Ovary (tissue), 7 donors: ENCODE measurements at regions not wholly inside any gene's neighbourhood (a gene's known extent, or its start where the extent isn't known, plus 50 kb on each side); places are given as distances from the start of the nearest gene placed in this dataset.
"Not testable (repeated sequence)": the region's sequence is repeated elsewhere in the genome, so short reads cannot be mapped to it uniquely, and the experiment has no call there.

Experiments
- DNase-seq, 5 donors: peaks; one replicate each; pipeline ENCODE4 v3.0.0-alpha.2; 2019 to 2020
- H3K27ac ChIP-seq, 2 donors: fragments of 200-600 bp; one replicate each; pipeline versions ENCODE4 v1.5.1 to v1.8.0; 2019 to 2022
- H3K27me3 ChIP-seq: fragments of 200-600 bp; one replicate; pipeline ENCODE4 v1.8.0; 2022
- H3K36me3 ChIP-seq: fragments of 200-600 bp; sonication (generic); one replicate; pipeline ENCODE4 v1.5.1; 2019
- H3K4me1 ChIP-seq: one replicate; pipeline ENCODE4 v1.8.1; 2013; ENCODE audit warnings: mild to moderate bottlenecking, moderate library complexity; ENCODE audit not compliant: insufficient read depth
- H3K4me3 ChIP-seq: fragments of 200-600 bp; sonication (generic); one replicate; pipeline ENCODE4 v1.5.1; 2017
- H3K9me3 ChIP-seq, 2 donors: fragments of 200-600 bp in 1 of 2; sonication (generic) in 1 of 2; one replicate each; pipeline versions ENCODE4 v1.5.1 to v1.8.1; 2013 to 2019; ENCODE audit warnings: mild to moderate bottlenecking in 1 of 2, moderate library complexity in 1 of 2
- CTCF ChIP-seq, 3 donors: fragments of 450-650 bp in 2 of 3; fragments of 200-600 bp in 1 of 3; IDR thresholded peaks; one replicate each; pipeline versions ENCODE4 v1.5.1 to v1.8.0; 2016 to 2022; ENCODE audit warnings: antibody characterized with exemption in 3 of 3, mild to moderate bottlenecking in 1 of 3
- EP300 ChIP-seq: sonication (generic); formaldehyde crosslinking; IDR thresholded peaks from one replicate; pipeline ENCODE4 v1.6.1; 2017; ENCODE audit warnings: antibody characterized with exemption
- POLR2A ChIP-seq: fragments of 450-650 bp; IDR thresholded peaks from one replicate; pipeline ENCODE4 v1.6.1; 2017; ENCODE audit warnings: antibody characterized with exemption, mild to moderate bottlenecking, moderate library complexity
- WGBS, 3 donors: extraction: QIAGEN DNeasy Blood & Tissue Kit in 1 of 3; methylation state at CpG; one replicate each; pipeline versions ENCODE4 v1.1.5 to v1.1.7; 2013 to 2017; 5-methylcytosine and 5-hydroxymethylcytosine counted together
- intact Hi-C, 4 donors: fragments of 100-400 bp; cut with DNase I; formaldehyde crosslinking; loops; one replicate each; pipeline versions ENCODE4 v1.11.0 to v1.15.1; 2022 to 2023
- donor health status: DM: no; HTN: no; CAD: no; lungs with moderate emphysema.
- donor health status: DM: no; HTN: no; CAD: no.
- donor health status: Bipolar disorder and iron deficiency.
- donor health status: DM: no; HTN: no; CAD: no.
- donor health status: DM: yes; HTN: yes; CAD: no.

GRCh38 chr9:18324928-18325745 is 148.8 kb upstream of the ADAMTSL1 start:
- TF ChIP-seq POLR2A = no peak
- TF ChIP-seq CTCF (IDR thresholded peaks at IDR 0.05) = no peak
- no peak for TF ChIP-seq EP300
- no peaks in the 10 kb centered on the region for H3K4me1 ChIP-seq
- H3K4me3 ChIP-seq = no peak overlapping the region
- no peaks in the 10 kb centered on the region for H3K27me3 ChIP-seq
- H3K36me3 ChIP-seq = no peaks in the 10 kb centered on the region
- no peaks in the 10 kb centered on the region for H3K9me3 ChIP-seq
- H3K27ac ChIP-seq = no peak overlapping the region
- DNase-seq = no peak
- WGBS, 3 donors = 84 to 95% (median 87%) methylated on average over 2 of the region's 2 CpGs
- intact Hi-C loops = no loop called here

GRCh38 chr9:18325746-18326011 is 148.3 kb upstream of the ADAMTSL1 start:
- H3K27ac ChIP-seq, H3K4me3 ChIP-seq, intact Hi-C loops, DNase-seq, H3K9me3 ChIP-seq, H3K36me3 ChIP-seq, H3K4me1 ChIP-seq, H3K27me3 ChIP-seq: not testable (repeated sequence)
- 95 to 96% (median 96%) methylated on average over 7 of the region's 7 CpGs for WGBS, 3 donors

DNA sequence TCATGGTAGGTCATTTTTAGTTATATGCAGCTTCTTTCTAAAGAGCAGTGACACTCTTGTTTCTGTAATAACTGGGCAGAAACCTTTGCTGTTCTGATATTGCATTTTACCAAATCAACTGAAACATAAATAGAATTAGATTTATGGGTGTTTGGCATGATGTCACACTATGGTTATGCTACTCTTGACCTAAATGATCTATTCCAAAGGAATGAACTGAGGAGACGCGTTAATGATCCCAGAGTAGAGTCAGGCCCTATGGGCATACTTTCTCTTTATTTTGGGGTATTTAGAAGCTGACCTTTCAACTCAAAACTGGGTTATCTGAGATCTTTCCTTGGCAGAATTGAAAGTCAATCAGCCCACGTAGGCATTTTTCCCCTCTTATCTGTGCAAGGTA is 146.8 kb upstream of the ADAMTSL1 start:
- Histone ChIP-seq H3K9me3 (no peaks in the 10 kb centered on the region), H3K27me3 (no peaks in the 10 kb centered on the region), H3K4me3 (no peak overlapping the region), H3K36me3 (no peaks in the 10 kb centered on the region), H3K4me1 (no peaks in the 10 kb centered on the region), H3K27ac (no peak overlapping the region)
- DNase-seq = no peak
- TF ChIP-seq POLR2A (no peak), EP300 (no peak), CTCF (IDR thresholded peaks at IDR 0.05) (no peak)
- intact Hi-C loops = no loop called here
- WGBS, 3 donors = 70 to 80% (median 77%) methylated on average over 3 of the region's 3 CpGs

DNA sequence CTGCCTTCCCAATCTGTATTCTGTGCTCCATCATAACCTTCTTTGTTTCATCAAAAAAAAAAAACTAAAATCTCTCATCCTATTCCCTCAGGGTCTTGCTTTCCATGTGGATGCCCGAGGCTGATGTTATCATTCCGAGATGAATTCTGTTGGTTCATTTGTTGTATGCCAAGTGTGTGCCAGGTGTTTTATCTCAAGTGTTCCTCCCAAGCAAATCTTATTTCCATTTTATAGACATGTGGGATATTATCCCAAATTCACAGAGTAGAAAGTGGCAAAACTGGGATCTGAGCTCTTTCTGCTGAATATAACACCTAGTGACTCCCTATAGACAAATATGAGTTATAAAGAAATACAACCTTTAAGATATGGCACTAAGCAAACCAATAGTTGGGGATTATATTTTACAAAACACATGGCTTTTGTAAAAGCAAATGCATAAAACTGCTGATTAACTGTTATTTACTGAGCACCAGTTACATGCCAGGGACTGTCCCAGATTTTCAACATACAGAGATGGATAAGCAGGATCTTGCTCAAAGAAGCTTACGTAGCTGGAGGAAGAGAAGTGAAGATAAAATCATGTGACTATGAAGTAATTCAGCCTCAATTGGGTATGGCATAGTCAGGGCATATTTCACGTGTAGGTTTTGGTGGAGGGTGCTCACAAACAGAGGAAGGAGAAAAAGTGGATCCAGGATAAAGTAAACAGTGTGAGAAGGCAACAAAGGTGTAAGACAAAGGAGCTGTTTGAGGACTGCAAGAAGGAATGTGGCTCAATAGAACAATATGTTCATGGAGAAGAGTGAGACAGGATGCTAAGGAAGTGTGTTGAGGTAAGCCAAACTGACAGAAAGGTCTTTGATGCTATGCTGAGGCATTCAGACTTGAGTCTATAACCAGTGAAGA is 143.3 kb upstream of the ADAMTSL1 start:
- Histone ChIP-seq H3K27me3 (no peaks in the 10 kb centered on the region), H3K4me3 (no peak overlapping the region), H3K27ac (no peak overlapping the region), H3K9me3 (no peaks in the 10 kb centered on the region), H3K36me3 (no peaks in the 10 kb centered on the region), H3K4me1 (peaks cover 1% of the 10 kb centered on the region)
- intact Hi-C loops = no loop called here
- no peak for DNase-seq
- 59 to 66% (median 65%) methylated on average over 4 of the region's 4 CpGs for WGBS, 3 donors
- TF ChIP-seq CTCF (IDR thresholded peaks at IDR 0.05) (no peak), POLR2A (no peak), EP300 (no peak)

GRCh38 chr9:18331310-18331684 is 142.7 kb upstream of the ADAMTSL1 start:
- intact Hi-C loops = no loop called here
- H3K4me1 ChIP-seq = peaks cover 1% of the 10 kb centered on the region
- no peak for TF ChIP-seq POLR2A
- no peak for TF ChIP-seq CTCF (IDR thresholded peaks at IDR 0.05)
- no peak for TF ChIP-seq EP300

More at GRCh38 chr9:18331310-18331684, 142.7 kb upstream of the ADAMTSL1 start:
- Histone ChIP-seq H3K27ac (no peak overlapping the region), H3K4me3 (no peak overlapping the region), H3K36me3 (no peaks in the 10 kb centered on the region), H3K9me3 (no peaks in the 10 kb centered on the region), H3K27me3 (no peaks in the 10 kb centered on the region)
- no peak for DNase-seq
